ENCODE measurements at regions not wholly inside any gene's neighbourhood (a gene's known extent, or its start where the extent isn't known, plus 50 kb on each side); places are given as distances from the start of the nearest gene placed in this dataset.

GRCh38 chr18:73742957-73743356 is 404.7 kb downstream of the FBXO15 start:
- H4K8ac ChIP-seq (replicated peaks; ENCODE audit: insufficient read length, low read depth, low read length) = no peak overlapping the region
- H3K27me3 ChIP-seq (ENCODE audit: insufficient read depth, low read length) = no peaks in the 10 kb centered on the region
- no peak overlapping the region for H3K23ac ChIP-seq (ENCODE audit: insufficient read length, low read depth, low read length)
- no CpG with 5 or more reads among the region's 2 CpGs for WGBS (ENCODE audit: extremely low coverage, insufficient read length, low lambda C conversion rate)
- peaks cover 37 to 56% of the 10 kb centered on the region in 2 experiments for H3K4me1 Mint-ChIP-seq
- H3K27me3 Mint-ChIP-seq (ENCODE audit: low read depth) = no peaks in the 10 kb centered on the region; the same call in 1 of the 2 replicates
- no peaks in the 10 kb centered on the region for H3K23me2 ChIP-seq (ENCODE audit: insufficient read length, low read depth, low read length, poor library complexity, severe bottlenecking)
- no peak overlapping the region for H3K4ac ChIP-seq (ENCODE audit: low read depth, low read length)
- H3T11ph ChIP-seq (ENCODE audit: low read length) = no peak overlapping the region
- H2BK120ac ChIP-seq (ENCODE audit: low read depth, low read length, poor library complexity, severe bottlenecking) = no peak overlapping the region
- H3K36me3 Mint-ChIP-seq (ENCODE audit: insufficient read depth in 1 of 3, low read depth in 3 of 3) = no peaks in the 10 kb centered on the region
- no peak overlapping the region for H2AFZ ChIP-seq (ENCODE audit: low read length)
- H3K9ac ChIP-seq (ENCODE audit: extremely low read depth, insufficient read length, low read length) = no peak overlapping the region
- no peak for TF ChIP-seq CTCF (conservative IDR thresholded peaks at IDR 0.05)
- H3K56ac ChIP-seq (ENCODE audit: insufficient read length, low read depth, low read length) = no peak overlapping the region
- no peaks in the 10 kb centered on the region; the same call in 1 of the 2 replicates for H3K4me1 ChIP-seq (ENCODE audit: insufficient read depth, low read length)
- H3K27ac ChIP-seq (ENCODE audit: insufficient read length, low read depth, low read length) = no peak overlapping the region
- H2BK12ac ChIP-seq (ENCODE audit: insufficient read length, low read depth, low read length) = no peak overlapping the region
- H3K79me1 ChIP-seq (ENCODE audit: insufficient read depth, low read depth, low read length, poor library complexity, severe bottlenecking) = no peaks in the 10 kb centered on the region
- no peaks in the 10 kb centered on the region for H3K9me3 Mint-ChIP-seq
- H4K5ac ChIP-seq (ENCODE audit: insufficient read length, low read depth, low read length) = no peak overlapping the region
- no peaks in the 10 kb centered on the region for H3K79me2 ChIP-seq (ENCODE audit: insufficient read depth, low read length)
- no peak overlapping the region for H2BK20ac ChIP-seq (ENCODE audit: low read depth, low read length, poor library complexity, severe bottlenecking)
- no peak overlapping the region for H4K91ac ChIP-seq (ENCODE audit: insufficient read length, low read depth, low read length)
- 0 out of 7 replicates have a peak overlapping the region, but pooled peaks of 1 of the 3 experiments have one; percentile 20 for H3K27ac Mint-ChIP-seq
- no peak overlapping the region for H3K4me2 ChIP-seq (ENCODE audit: insufficient read depth, insufficient read length, low read length)
- H4K20me1 ChIP-seq (ENCODE audit: control insufficient read depth, insufficient read depth, insufficient read length) = no peaks in the 10 kb centered on the region
- no peak overlapping the region for H3K18ac ChIP-seq (ENCODE audit: insufficient read length, low read depth, low read length)
- no peak overlapping the region for H2AK5ac ChIP-seq (ENCODE audit: insufficient read length, low read length)
- H2BK5ac ChIP-seq (ENCODE audit: insufficient read length, low read length) = no peak overlapping the region
- no peak for DNase-seq
- no peak overlapping the region for H3K4me3 Mint-ChIP-seq
- H3K14ac ChIP-seq (ENCODE audit: insufficient read depth, low read length) = no peak overlapping the region
- H2BK15ac ChIP-seq (ENCODE audit: low read depth, low read length) = no peak overlapping the region
- no peaks in the 10 kb centered on the region for H3K9me3 ChIP-seq (ENCODE audit: control insufficient read depth, low read depth, low read length)

Data from H9 (cell line).